HG03280 (cell line): ENCODE measurements at regions not wholly inside any gene's neighbourhood (a gene's known extent, or its start where the extent isn't known, plus 50 kb on each side); places are given as distances from the start of the nearest gene placed in this dataset.
"Not testable (repeated sequence)": the region's sequence is repeated elsewhere in the genome, so short reads cannot be mapped to it uniquely, and the experiment has no call there.

Experiments
- ATAC-seq: cut with Tn5 transposase; IDR thresholded peaks from one replicate; pipeline ENCODE4 v1.9.1; 2021; ENCODE audit warnings: mild to moderate bottlenecking, moderate library complexity; ENCODE audit not compliant: unreplicated experiment

GRCh38 chr10:9402067-9402466, 1347.6 kb downstream of the GATA3 start:
- ATAC-seq, result not testable (repeated sequence)

- not testable (repeated sequence) for ATAC-seq
These were observed 1348.2 kb downstream of the GATA3 start for GRCh38 chr10:9402507-9403195.

- ATAC-seq, result not testable (repeated sequence)
These were observed 1352.7 kb downstream of the GATA3 start for GRCh38 chr10:9407201-9407600.

- ATAC-seq, result no peak
These were observed 1361.8 kb downstream of the GATA3 start for GRCh38 chr10:9416331-9416730.

- no peak for ATAC-seq
These were observed 1365.3 kb downstream of the GATA3 start for GRCh38 chr10:9419757-9420156.

- no peak for ATAC-seq
These were observed 1372.7 kb downstream of the GATA3 start for GRCh38 chr10:9427209-9427608.

GRCh38 chr10:9437131-9437530, 1382.6 kb downstream of the GATA3 start:
- ATAC-seq, result no peak

- ATAC-seq, result no peak
These were observed 1389.3 kb downstream of the GATA3 start for GRCh38 chr10:9443758-9444157.

GRCh38 chr10:9449530-9449929, 1395.0 kb downstream of the GATA3 start:
- ATAC-seq, result no peak

GRCh38 chr10:9450801-9451200, 1396.3 kb downstream of the GATA3 start:
- ATAC-seq, result no peak

- no peak for ATAC-seq
These were observed 1396.8 kb downstream of the GATA3 start for GRCh38 chr10:9451211-9451773.

- no peak for ATAC-seq
These were observed 1397.6 kb downstream of the GATA3 start for GRCh38 chr10:9452056-9452455.

GRCh38 chr10:9453871-9454270, 1399.4 kb downstream of the GATA3 start:
- ATAC-seq, result not testable (repeated sequence)

- no peak for ATAC-seq
These were observed 1415.2 kb downstream of the GATA3 start for GRCh38 chr10:9469663-9470205.

- no peak for ATAC-seq
These were observed 1416.1 kb downstream of the GATA3 start for GRCh38 chr10:9470581-9470980.

GRCh38 chr10:9501944-9502343, 1447.5 kb downstream of the GATA3 start:
- no peak for ATAC-seq

- no peak for ATAC-seq
These were observed 1449.7 kb downstream of the GATA3 start for GRCh38 chr10:9504227-9504626.

- no peak for ATAC-seq
These were observed 1451.1 kb downstream of the GATA3 start for GRCh38 chr10:9505546-9505945.

GRCh38 chr10:9508606-9509005, 1454.1 kb downstream of the GATA3 start:
- ATAC-seq, result no peak

GRCh38 chr10:9510626-9511025, 1456.1 kb downstream of the GATA3 start:
- no peak for ATAC-seq

- ATAC-seq, result no peak
These were observed 1461.4 kb downstream of the GATA3 start for GRCh38 chr10:9515922-9516321.

GRCh38 chr10:9535744-9536143, 1481.3 kb downstream of the GATA3 start:
- no peak for ATAC-seq
